ENCODE measurements at regions not wholly inside any gene's neighbourhood (a gene's known extent, or its start where the extent isn't known, plus 50 kb on each side); places are given as distances from the start of the nearest gene placed in this dataset.

- Histone ChIP-seq H3K9me3 (no peaks in the 10 kb centered on the region), H3K27me3 (no peaks in the 10 kb centered on the region), H3K4me3 (no peak overlapping the region), H3K4me1 (no peaks in the 10 kb centered on the region), H3K27ac (no peak overlapping the region), H3K36me3 (no peaks in the 10 kb centered on the region)
- TF ChIP-seq, protein P1, sequence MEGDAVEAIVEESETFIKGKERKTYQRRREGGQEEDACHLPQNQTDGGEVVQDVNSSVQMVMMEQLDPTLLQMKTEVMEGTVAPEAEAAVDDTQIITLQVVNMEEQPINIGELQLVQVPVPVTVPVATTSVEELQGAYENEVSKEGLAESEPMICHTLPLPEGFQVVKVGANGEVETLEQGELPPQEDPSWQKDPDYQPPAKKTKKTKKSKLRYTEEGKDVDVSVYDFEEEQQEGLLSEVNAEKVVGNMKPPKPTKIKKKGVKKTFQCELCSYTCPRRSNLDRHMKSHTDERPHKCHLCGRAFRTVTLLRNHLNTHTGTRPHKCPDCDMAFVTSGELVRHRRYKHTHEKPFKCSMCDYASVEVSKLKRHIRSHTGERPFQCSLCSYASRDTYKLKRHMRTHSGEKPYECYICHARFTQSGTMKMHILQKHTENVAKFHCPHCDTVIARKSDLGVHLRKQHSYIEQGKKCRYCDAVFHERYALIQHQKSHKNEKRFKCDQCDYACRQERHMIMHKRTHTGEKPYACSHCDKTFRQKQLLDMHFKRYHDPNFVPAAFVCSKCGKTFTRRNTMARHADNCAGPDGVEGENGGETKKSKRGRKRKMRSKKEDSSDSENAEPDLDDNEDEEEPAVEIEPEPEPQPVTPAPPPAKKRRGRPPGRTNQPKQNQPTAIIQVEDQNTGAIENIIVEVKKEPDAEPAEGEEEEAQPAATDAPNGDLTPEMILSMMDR (IDR thresholded peaks at IDR 0.05): no peak
- DNase-seq (no peak), FAIRE-seq (no peak), ATAC-seq (no peak)
- WGBS, 2 donors: 61 to 69% methylated on average over 6 of the region's 6 CpGs
- intact Hi-C loops (cut with DNase I): no loop called here
These were observed 260.1 kb upstream of the FAM98A start for GRCh38 chr2:33859176-33859575.

DNA sequence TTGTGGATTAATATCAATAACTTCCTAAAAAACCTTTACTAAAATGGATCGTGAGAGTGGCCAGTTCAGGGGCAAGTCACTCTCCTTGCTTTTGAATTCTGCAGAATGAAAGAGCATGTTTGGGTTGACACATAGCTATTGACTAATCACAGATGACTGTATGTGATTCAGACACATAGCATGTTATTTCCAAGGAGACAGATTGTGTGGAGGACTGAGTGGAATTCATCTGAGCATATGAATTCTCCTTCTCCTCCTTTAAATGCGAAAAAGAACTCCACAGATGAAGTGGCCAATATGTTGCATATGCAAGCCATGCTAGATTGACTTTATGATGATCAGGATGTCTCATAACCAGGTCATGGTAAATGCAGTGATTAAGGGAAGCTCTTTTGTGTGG, 249.4 kb upstream of the FAM98A start:
- Histone ChIP-seq H3K4me1 (no peaks in the 10 kb centered on the region), H3K27ac (no peak overlapping the region), H3K27me3 (no peaks in the 10 kb centered on the region), H3K9me3 (peaks cover 0 to 4% (median 0%) of the 10 kb centered on the region in 4 donors), H3K36me3 (no peaks in the 10 kb centered on the region), H3K4me3 (no peak overlapping the region)
- 72 to 79% methylated on average over 2 of the region's 2 CpGs for WGBS, 2 donors
- ATAC-seq (no peak), DNase-seq (no peak), FAIRE-seq (no peak)
- intact Hi-C loops (cut with DNase I): no loop called here
- TF ChIP-seq, protein P1 (IDR thresholded peaks at IDR 0.05): no peak

DNA sequence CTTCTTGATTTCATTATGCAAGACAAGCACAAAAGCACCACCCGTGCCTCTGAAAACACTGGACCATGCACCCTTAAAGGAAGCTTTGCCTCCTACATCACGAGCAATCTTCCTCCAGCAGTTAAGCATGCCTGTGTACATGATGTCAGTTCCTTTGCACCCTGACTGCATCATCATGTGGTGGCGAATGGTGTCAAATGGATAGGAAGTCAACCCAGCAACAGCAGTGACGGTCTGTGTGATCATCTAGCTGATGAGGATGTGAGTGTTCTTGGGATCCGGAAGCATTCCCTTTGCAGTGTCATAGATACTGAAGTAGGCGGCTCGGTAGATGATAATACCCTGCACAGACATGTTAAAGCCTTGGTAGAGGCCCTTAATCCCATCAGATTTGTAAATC, 240.7 kb upstream of the FAM98A start:
- Histone ChIP-seq H3K27ac (no peak overlapping the region), H3K4me3 (no peak overlapping the region), H3K27me3 (no peaks in the 10 kb centered on the region), H3K9me3 (peaks cover 0 to 1% (median 0%) of the 10 kb centered on the region in 4 donors), H3K4me1 (no peaks in the 10 kb centered on the region), H3K36me3 (no peaks in the 10 kb centered on the region)
- intact Hi-C loops (cut with DNase I): no loop called here
- FAIRE-seq (no peak), DNase-seq (no peak), ATAC-seq (no peak)
- WGBS, 2 donors: 79 to 85% methylated on average over 7 of the region's 7 CpGs
- TF ChIP-seq, protein P1 (IDR thresholded peaks at IDR 0.05): no peak

- FAIRE-seq (no peak), ATAC-seq (no peak), DNase-seq (no peak)
- Histone ChIP-seq H3K27me3 (no peaks in the 10 kb centered on the region), H3K27ac (no peak overlapping the region), H3K36me3 (no peaks in the 10 kb centered on the region), H3K4me3 (no peak overlapping the region), H3K9me3 (no peaks in the 10 kb centered on the region), H3K4me1 (no peaks in the 10 kb centered on the region)
- intact Hi-C loops (cut with DNase I): no loop called here
- TF ChIP-seq, protein P1 (IDR thresholded peaks at IDR 0.05): no peak
- WGBS, 2 donors: 83 to 87% methylated on average over 5 of the region's 5 CpGs
These were observed 237.5 kb upstream of the FAM98A start for GRCh38 chr2:33836628-33837027.

DNA sequence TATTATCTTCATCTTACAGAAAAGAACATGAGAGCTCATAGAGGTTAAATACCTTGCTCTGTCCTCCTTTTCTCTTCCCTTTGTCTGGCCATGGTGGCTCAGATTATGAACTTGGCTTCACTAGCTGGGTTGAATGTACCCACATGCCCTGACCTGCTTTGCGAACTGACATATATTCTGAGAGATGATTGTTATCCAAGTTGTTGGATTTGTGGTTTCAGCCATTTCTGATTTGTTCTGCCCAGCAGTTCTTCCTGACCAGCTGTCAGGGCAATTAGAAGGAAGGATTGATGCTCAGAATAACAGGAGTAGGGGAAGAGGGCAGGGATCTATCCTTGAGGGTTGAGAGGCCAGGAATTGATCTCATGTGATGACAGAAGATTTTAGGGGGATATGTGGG, 236.8 kb upstream of the FAM98A start:
- intact Hi-C loops (cut with DNase I): no loop called here
- FAIRE-seq: no peak
- 71 to 82% methylated on average over 1 of the region's 1 CpG for WGBS, 2 donors
- Histone ChIP-seq H3K9me3 (no peaks in the 10 kb centered on the region), H3K36me3 (no peaks in the 10 kb centered on the region), H3K27ac (no peak overlapping the region), H3K27me3 (no peaks in the 10 kb centered on the region), H3K4me1 (no peaks in the 10 kb centered on the region), H3K4me3 (no peak overlapping the region)
- TF ChIP-seq, protein P1 (IDR thresholded peaks at IDR 0.05): no peak
- ATAC-seq: no peak
- DNase-seq: no peak
